ENCODE measurements at regions not wholly inside any gene's neighbourhood (a gene's known extent, or its start where the extent isn't known, plus 50 kb on each side); places are given as distances from the start of the nearest gene placed in this dataset.

- no peak for TF ChIP-seq CTCF (IDR thresholded peaks at IDR 0.05; ENCODE audit: poor library complexity)
- no peak for TF ChIP-seq EZH2 (IDR thresholded peaks at IDR 0.05; ENCODE audit: borderline replicate concordance)
Observed at GRCh38 chr16:86661706-86662105, 83.4 kb downstream of the FOXL1 start.

All from hepatocyte (in vitro differentiated cells).